ENCODE measurements at regions not wholly inside any gene's neighbourhood (a gene's known extent, or its start where the extent isn't known, plus 50 kb on each side); places are given as distances from the start of the nearest gene placed in this dataset.

DNA sequence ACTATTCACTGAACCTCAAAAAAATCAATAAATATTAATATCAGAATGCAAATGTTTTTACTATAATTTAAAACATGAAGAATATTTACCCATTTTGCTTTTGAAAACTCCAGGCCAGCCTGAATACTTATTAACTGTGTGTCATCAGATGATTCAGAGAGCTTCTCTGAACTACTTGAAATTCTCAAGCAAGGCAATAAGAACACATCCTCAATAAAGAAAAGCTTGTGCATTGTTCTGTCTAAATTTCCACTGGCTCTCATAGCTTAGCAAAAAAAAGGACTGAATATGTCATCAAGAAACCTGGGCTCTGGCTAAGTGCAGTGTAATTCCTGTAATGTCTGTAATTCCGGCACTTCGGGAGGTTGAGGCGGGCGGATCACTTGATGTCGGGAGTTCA, 194.1 kb downstream of the BTG1 start:
- Histone ChIP-seq H2AFZ (ENCODE audit: low read length) (no peak overlapping the region), H3K4me1 (ENCODE audit: insufficient read depth, low read length, poor library complexity, severe bottlenecking) (no peaks in the 10 kb centered on the region), H3K79me2 (ENCODE audit: insufficient read depth, low read depth, low read length) (no peaks in the 10 kb centered on the region), H3K9me3 (ENCODE audit: low read length) (no peaks in the 10 kb centered on the region), H3K4me3 (ENCODE audit: low read depth, low read length, poor library complexity, severe bottlenecking) (no peak overlapping the region), H3K4me2 (ENCODE audit: low read length) (no peak overlapping the region), H3K27ac (ENCODE audit: low read depth, low read length, poor library complexity, severe bottlenecking) (no peak overlapping the region), H3K36me3 (ENCODE audit: insufficient read depth, low read length) (no peaks in the 10 kb centered on the region), H3K9me2 (ENCODE audit: insufficient read depth, low read length) (no peaks in the 10 kb centered on the region), H4K20me1 (ENCODE audit: insufficient read depth, low read length) (no peaks in the 10 kb centered on the region)
- ChIA-PET CTCF (ENCODE audit: unreplicated experiment) (no interaction called here), POLR2A (interaction anchor here (0.6 kb wide), 2 partner anchors 30 to 35 kb away, joined by 3 to 4 read pairs; no protein-coding TSS in a partner anchor)
- intact Hi-C loops (cut with micrococcal nuclease; ENCODE audit: unreplicated experiment): no loop called here
- no peak for TF ChIP-seq EZH2phosphoT487 (IDR thresholded peaks at IDR 0.05; ENCODE audit: borderline replicate concordance, low read depth, low read length)
- TF ChIP-seq, protein P1, sequence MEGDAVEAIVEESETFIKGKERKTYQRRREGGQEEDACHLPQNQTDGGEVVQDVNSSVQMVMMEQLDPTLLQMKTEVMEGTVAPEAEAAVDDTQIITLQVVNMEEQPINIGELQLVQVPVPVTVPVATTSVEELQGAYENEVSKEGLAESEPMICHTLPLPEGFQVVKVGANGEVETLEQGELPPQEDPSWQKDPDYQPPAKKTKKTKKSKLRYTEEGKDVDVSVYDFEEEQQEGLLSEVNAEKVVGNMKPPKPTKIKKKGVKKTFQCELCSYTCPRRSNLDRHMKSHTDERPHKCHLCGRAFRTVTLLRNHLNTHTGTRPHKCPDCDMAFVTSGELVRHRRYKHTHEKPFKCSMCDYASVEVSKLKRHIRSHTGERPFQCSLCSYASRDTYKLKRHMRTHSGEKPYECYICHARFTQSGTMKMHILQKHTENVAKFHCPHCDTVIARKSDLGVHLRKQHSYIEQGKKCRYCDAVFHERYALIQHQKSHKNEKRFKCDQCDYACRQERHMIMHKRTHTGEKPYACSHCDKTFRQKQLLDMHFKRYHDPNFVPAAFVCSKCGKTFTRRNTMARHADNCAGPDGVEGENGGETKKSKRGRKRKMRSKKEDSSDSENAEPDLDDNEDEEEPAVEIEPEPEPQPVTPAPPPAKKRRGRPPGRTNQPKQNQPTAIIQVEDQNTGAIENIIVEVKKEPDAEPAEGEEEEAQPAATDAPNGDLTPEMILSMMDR (conservative IDR thresholded peaks at IDR 0.05; ENCODE audit: low read length): no peak
- BruUV-seq (replicated peaks): no TSS peak
- DNase-seq (ENCODE audit: low spot score): no peak

DNA sequence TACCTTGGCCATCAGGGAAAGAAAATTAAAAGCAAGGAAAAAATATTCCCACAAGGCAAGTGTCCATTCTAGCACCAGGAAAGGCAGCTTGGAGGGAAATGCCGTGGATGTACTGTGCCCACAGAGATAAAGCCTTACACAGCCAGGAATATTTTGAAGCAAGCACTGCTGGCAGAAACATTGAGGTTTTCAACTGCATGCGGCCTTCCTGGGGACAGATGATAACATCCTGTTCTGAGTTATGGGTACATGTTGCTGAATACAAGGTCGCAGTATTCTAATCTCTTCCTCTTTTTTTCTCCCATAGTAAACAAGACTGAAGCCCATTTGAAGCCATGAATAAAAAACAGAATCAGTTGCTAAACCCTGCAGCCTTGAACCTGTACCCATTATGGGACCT, 197.1 kb downstream of the BTG1 start:
- TF ChIP-seq, protein P1 (conservative IDR thresholded peaks at IDR 0.05; ENCODE audit: low read length): no peak
- no peak for TF ChIP-seq EZH2phosphoT487 (IDR thresholded peaks at IDR 0.05; ENCODE audit: borderline replicate concordance, low read depth, low read length)
- ChIA-PET POLR2A (no interaction called here), CTCF (ENCODE audit: unreplicated experiment) (no interaction called here)
- no peak overlapping the region for H3K27ac ChIP-seq (ENCODE audit: low read depth, low read length, poor library complexity, severe bottlenecking)
- H3K36me3 ChIP-seq (ENCODE audit: insufficient read depth, low read length): no peaks in the 10 kb centered on the region
- intact Hi-C loops (cut with micrococcal nuclease; ENCODE audit: unreplicated experiment): no loop called here
- H3K79me2 ChIP-seq (ENCODE audit: insufficient read depth, low read depth, low read length): no peaks in the 10 kb centered on the region
- no peak overlapping the region for H3K4me3 ChIP-seq (ENCODE audit: low read depth, low read length, poor library complexity, severe bottlenecking)
- DNase-seq (ENCODE audit: low spot score): no peak
- no peaks in the 10 kb centered on the region for H3K9me3 ChIP-seq (ENCODE audit: low read length)
- no peaks in the 10 kb centered on the region for H4K20me1 ChIP-seq (ENCODE audit: insufficient read depth, low read length)
- H3K9me2 ChIP-seq (ENCODE audit: insufficient read depth, low read length): no peaks in the 10 kb centered on the region
- no peak overlapping the region for H2AFZ ChIP-seq (ENCODE audit: low read length)
- no peaks in the 10 kb centered on the region for H3K4me1 ChIP-seq (ENCODE audit: insufficient read depth, low read length, poor library complexity, severe bottlenecking)
- BruUV-seq (replicated peaks): no TSS peak
- no peak overlapping the region for H3K4me2 ChIP-seq (ENCODE audit: low read length)

DNA sequence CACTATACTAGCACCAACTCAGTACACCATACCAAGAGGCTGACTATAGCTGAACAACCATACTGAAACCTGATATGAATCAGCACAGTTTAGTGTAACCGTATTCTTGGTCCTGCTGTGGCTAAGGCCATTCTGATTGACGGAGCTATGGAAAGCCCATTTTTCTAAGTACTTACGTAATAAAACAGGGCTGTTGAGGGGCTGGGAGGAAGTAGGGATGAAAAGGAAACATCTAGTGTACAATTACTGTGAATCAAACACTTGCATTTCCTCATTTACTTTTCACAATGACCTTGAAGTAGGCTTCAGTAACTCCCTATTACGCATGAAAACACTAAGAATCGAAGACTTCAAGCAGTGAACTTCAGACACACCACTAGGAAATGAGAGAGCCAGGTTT, 198.2 kb downstream of the BTG1 start:
- H4K20me1 ChIP-seq (ENCODE audit: insufficient read depth, low read length): no peaks in the 10 kb centered on the region
- no peaks in the 10 kb centered on the region for H3K9me2 ChIP-seq (ENCODE audit: insufficient read depth, low read length)
- no peak overlapping the region for H2AFZ ChIP-seq (ENCODE audit: low read length)
- no peak overlapping the region for H3K4me2 ChIP-seq (ENCODE audit: low read length)
- no TSS peak for BruUV-seq (replicated peaks)
- intact Hi-C loops (cut with micrococcal nuclease; ENCODE audit: unreplicated experiment): no loop called here
- no peaks in the 10 kb centered on the region for H3K4me1 ChIP-seq (ENCODE audit: insufficient read depth, low read length, poor library complexity, severe bottlenecking)
- DNase-seq (ENCODE audit: low spot score): no peak
- no peak overlapping the region for H3K27ac ChIP-seq (ENCODE audit: low read depth, low read length, poor library complexity, severe bottlenecking)
- H3K79me2 ChIP-seq (ENCODE audit: insufficient read depth, low read depth, low read length): no peaks in the 10 kb centered on the region
- CTCF ChIA-PET (ENCODE audit: unreplicated experiment): no interaction called here
- H3K9me3 ChIP-seq (ENCODE audit: low read length): no peaks in the 10 kb centered on the region
- TF ChIP-seq, protein P1 (conservative IDR thresholded peaks at IDR 0.05; ENCODE audit: low read length): no peak
- TF ChIP-seq EZH2phosphoT487 (IDR thresholded peaks at IDR 0.05; ENCODE audit: borderline replicate concordance, low read depth, low read length): no peak
- no peak overlapping the region for H3K4me3 ChIP-seq (ENCODE audit: low read depth, low read length, poor library complexity, severe bottlenecking)
- H3K36me3 ChIP-seq (ENCODE audit: insufficient read depth, low read length): no peaks in the 10 kb centered on the region
- POLR2A ChIA-PET: interaction anchor here (0.7 to 1.3 kb wide), 2 partner anchors 14 to 17 kb away, joined by 4 read pairs; no protein-coding TSS in a partner anchor
